RCC 7860 (cell line): ENCODE measurements at regions not wholly inside any gene's neighbourhood (a gene's known extent, or its start where the extent isn't known, plus 50 kb on each side); places are given as distances from the start of the nearest gene placed in this dataset.
"Not testable (repeated sequence)": the region's sequence is repeated elsewhere in the genome, so short reads cannot be mapped to it uniquely, and the experiment has no call there.

Source experiments
- DNase-seq: peaks from one replicate; pipeline ENCODE4 v3.0.0-alpha.2; 2015; ENCODE audit warnings: low spot score
- FAIRE-seq: peaks from 2 replicates; lab custom pipeline; 2012; peaks lifted over from hg19 to GRCh38; lab: Jason Lieb, UNC

GRCh38 chr10:59033622-59034021, 142.8 kb upstream of the PHYHIPL start:
- FAIRE-seq (no peak), DNase-seq (no peak)

GRCh38 chr10:59036311-59037017, 140.0 kb upstream of the PHYHIPL start:
- FAIRE-seq = no peak

GRCh38 chr10:59037018-59037389, 139.4 kb upstream of the PHYHIPL start:
- FAIRE-seq (no peak), DNase-seq (no peak)

More at GRCh38 chr10:59036311-59037017, 140.0 kb upstream of the PHYHIPL start:
- no peak for DNase-seq

- DNase-seq (no peak), FAIRE-seq (no peak)
These were observed 138.9 kb upstream of the PHYHIPL start for GRCh38 chr10:59037506-59037905.

- FAIRE-seq, DNase-seq: not testable (repeated sequence)
These were observed 133.1 kb upstream of the PHYHIPL start for GRCh38 chr10:59043358-59043757.

GRCh38 chr10:59047180-59047579, 129.3 kb upstream of the PHYHIPL start:
- no peak for FAIRE-seq

GRCh38 chr10:59047957-59048618, 128.4 kb upstream of the PHYHIPL start:
- FAIRE-seq (no peak), DNase-seq (no peak)

More at GRCh38 chr10:59047180-59047579, 129.3 kb upstream of the PHYHIPL start:
- no peak for DNase-seq

- not testable (repeated sequence) for DNase-seq, FAIRE-seq
These were observed 122.9 kb upstream of the PHYHIPL start for GRCh38 chr10:59053502-59053901.

GRCh38 chr10:59055045-59055444, 121.4 kb upstream of the PHYHIPL start:
- no peak for FAIRE-seq
- no peak for DNase-seq

GRCh38 chr10:59057345-59057744, 119.1 kb upstream of the PHYHIPL start:
- FAIRE-seq = no peak

GRCh38 chr10:59060852-59061251, 115.6 kb upstream of the PHYHIPL start:
- FAIRE-seq = no peak

More at GRCh38 chr10:59057345-59057744, 119.1 kb upstream of the PHYHIPL start:
- DNase-seq = no peak

GRCh38 chr10:59063491-59063890, 113.0 kb upstream of the PHYHIPL start:
- no peak for DNase-seq
- FAIRE-seq = no peak

More at GRCh38 chr10:59060852-59061251, 115.6 kb upstream of the PHYHIPL start:
- no peak for DNase-seq

GRCh38 chr10:59064080-59064692, 112.3 kb upstream of the PHYHIPL start:
- no peak for DNase-seq
- no peak for FAIRE-seq

- no peak for FAIRE-seq
- no peak for DNase-seq
These were observed 111.5 kb upstream of the PHYHIPL start for GRCh38 chr10:59064759-59065539.

- DNase-seq = no peak
- FAIRE-seq = no peak
These were observed 107.8 kb upstream of the PHYHIPL start for GRCh38 chr10:59068581-59069191.

GRCh38 chr10:59072038-59072437, 104.4 kb upstream of the PHYHIPL start:
- DNase-seq (no peak), FAIRE-seq (no peak)

GRCh38 chr10:59073456-59074053, 102.9 kb upstream of the PHYHIPL start:
- DNase-seq (no peak), FAIRE-seq (no peak)

- no peak for FAIRE-seq
- DNase-seq = no peak
These were observed 100.9 kb upstream of the PHYHIPL start for GRCh38 chr10:59075576-59075975.

GRCh38 chr10:59077855-59078254, 98.6 kb upstream of the PHYHIPL start:
- no peak for DNase-seq
- peak; percentile 35 for FAIRE-seq

- no peak for FAIRE-seq
These were observed 97.5 kb upstream of the PHYHIPL start for GRCh38 chr10:59078978-59079377.

More at GRCh38 chr10:59078978-59079377, 97.5 kb upstream of the PHYHIPL start:
- DNase-seq = no peak
